Loucy (cell line): ENCODE measurements at regions not wholly inside any gene's neighbourhood (a gene's known extent, or its start where the extent isn't known, plus 50 kb on each side); places are given as distances from the start of the nearest gene placed in this dataset.

ENCODE experiments used
- H2AFZ ChIP-seq: fragments of 200-600 bp; sonication (generic); 2 replicates; pipeline ENCODE4 v1.6.0; 2016; ENCODE audit warnings: antibody characterized with exemption, mild to moderate bottlenecking, low read length, moderate library complexity
- H3F3A ChIP-seq: fragments of 200-600 bp; 2 replicates; pipeline ENCODE4 v1.6.0; 2016; ENCODE audit warnings: antibody characterized with exemption, low read depth, mild to moderate bottlenecking
- H3K27me3 ChIP-seq: fragments of 200-600 bp; sonication (generic); 2 replicates; pipeline ENCODE4 v1.6.1; 2014; ENCODE audit warnings: low read length, mild to moderate bottlenecking; ENCODE audit not compliant: insufficient read depth, poor library complexity, severe bottlenecking
- H3K36me3 ChIP-seq: fragments of 200-600 bp; sonication (generic); 2 replicates; pipeline ENCODE4 v1.6.1; 2016; ENCODE audit warnings: low read length; ENCODE audit not compliant: insufficient read depth
- H3K4me1 ChIP-seq: fragments of 200-600 bp; sonication (generic); 2 replicates; pipeline ENCODE4 v1.5.1; 2014; ENCODE audit warnings: low read length, mild to moderate bottlenecking; ENCODE audit not compliant: insufficient read depth, poor library complexity, severe bottlenecking
- H3K4me2 ChIP-seq: fragments of 200-600 bp; sonication (generic); 2 replicates; pipeline ENCODE4 v1.6.0; 2014; ENCODE audit warnings: antibody characterized with exemption, low read length, low read depth, mild to moderate bottlenecking; ENCODE audit not compliant: poor library complexity, severe bottlenecking
- H3K4me3 ChIP-seq: fragments of 200-600 bp; sonication (generic); 2 replicates; pipeline ENCODE4 v1.5.1; 2014; ENCODE audit warnings: low read length, mild to moderate bottlenecking, mixed read lengths; ENCODE audit not compliant: poor library complexity, severe bottlenecking
- H3K79me2 ChIP-seq: fragments of 200-600 bp; sonication (generic); 2 replicates; pipeline ENCODE4 v1.6.1; 2014; ENCODE audit warnings: low read length; ENCODE audit not compliant: insufficient read depth
- H3K9ac ChIP-seq: fragments of 200-600 bp; sonication (generic); 2 replicates; pipeline ENCODE4 v1.6.0; 2014; ENCODE audit warnings: mild to moderate bottlenecking, low read depth, low read length, moderate library complexity; ENCODE audit not compliant: poor library complexity, severe bottlenecking
- H3K9me2 ChIP-seq: fragments of 200-600 bp; sonication (generic); replicated peaks from 2 replicates; pipeline ENCODE4 v1.6.1; 2016; ENCODE audit warnings: low read depth, low read length, mixed read lengths
- H3K9me3 ChIP-seq: fragments of 200-600 bp; sonication (generic); 2 replicates; pipeline ENCODE4 v1.6.1; 2014; ENCODE audit warnings: mild to moderate bottlenecking, antibody characterized with exemption, low read length, low read depth; ENCODE audit not compliant: insufficient read depth
- H4K20me1 ChIP-seq: fragments of 200-600 bp; sonication (generic); 2 replicates; pipeline ENCODE4 v1.6.0; 2014; ENCODE audit warnings: antibody characterized with exemption, low read length, mild to moderate bottlenecking; ENCODE audit not compliant: insufficient read depth, poor library complexity, severe bottlenecking
- CTCF ChIP-seq: fragments of 200-600 bp; sonication (generic); conservative IDR thresholded peaks from 2 replicates; pipeline ENCODE4 v1.5.1; 2014; ENCODE audit warnings: mild to moderate bottlenecking, antibody characterized with exemption, low read length
- EZH2phosphoT487 ChIP-seq: fragments of 200-600 bp; IDR thresholded peaks from 2 replicates; pipeline ENCODE4 v1.6.1; 2018; ENCODE audit warnings: antibody characterized with exemption, mild to moderate bottlenecking, moderate library complexity, borderline replicate concordance

GRCh38 chr10:120783867-120784266 is 67.3 kb upstream of the WDR11 start:
- no peaks in the 10 kb centered on the region for H3K9me3 ChIP-seq
- no peak overlapping the region for H3K4me3 ChIP-seq
- no peak for TF ChIP-seq CTCF
- no peak for TF ChIP-seq EZH2phosphoT487
- H3K27me3 ChIP-seq, result no peaks in the 10 kb centered on the region
- no peak overlapping the region for H3K9ac ChIP-seq
- H3K4me1 ChIP-seq, result no peaks in the 10 kb centered on the region
- no peaks in the 10 kb centered on the region for H3K36me3 ChIP-seq
- no peaks in the 10 kb centered on the region for H3K9me2 ChIP-seq
- H3F3A ChIP-seq, result no peaks in the 10 kb centered on the region
- no peak overlapping the region for H3K4me2 ChIP-seq
- no peak overlapping the region for H2AFZ ChIP-seq
- H4K20me1 ChIP-seq, result no peaks in the 10 kb centered on the region
- H3K79me2 ChIP-seq, result no peaks in the 10 kb centered on the region

GRCh38 chr10:120788771-120789170 is 62.4 kb upstream of the WDR11 start:
- no peak for TF ChIP-seq CTCF
- no peak for TF ChIP-seq EZH2phosphoT487
- no peaks in the 10 kb centered on the region for H3K27me3 ChIP-seq
- H4K20me1 ChIP-seq, result no peaks in the 10 kb centered on the region
- H3K9me3 ChIP-seq, result no peaks in the 10 kb centered on the region
- H3K4me1 ChIP-seq, result no peaks in the 10 kb centered on the region
- no peaks in the 10 kb centered on the region for H3K9me2 ChIP-seq
- H3K4me2 ChIP-seq, result no peak overlapping the region
- no peak overlapping the region for H2AFZ ChIP-seq
- no peaks in the 10 kb centered on the region for H3K36me3 ChIP-seq
- no peak overlapping the region for H3K9ac ChIP-seq
- H3K79me2 ChIP-seq, result no peaks in the 10 kb centered on the region
- H3K4me3 ChIP-seq, result no peak overlapping the region
- H3F3A ChIP-seq, result no peaks in the 10 kb centered on the region

- H2AFZ ChIP-seq, result no peak overlapping the region
Observed at GRCh38 chr10:120789303-120790203, 61.6 kb upstream of the WDR11 start.

More at GRCh38 chr10:120789303-120790203, 61.6 kb upstream of the WDR11 start:
- Histone ChIP-seq H3K4me2 (no peak overlapping the region), H3K79me2 (no peaks in the 10 kb centered on the region), H3K9ac (no peak overlapping the region), H3K36me3 (no peaks in the 10 kb centered on the region), H4K20me1 (no peaks in the 10 kb centered on the region), H3F3A (no peaks in the 10 kb centered on the region), H3K9me3 (no peaks in the 10 kb centered on the region), H3K4me1 (no peaks in the 10 kb centered on the region), H3K9me2 (no peaks in the 10 kb centered on the region), H3K27me3 (no peaks in the 10 kb centered on the region), H3K4me3 (no peak overlapping the region)
- TF ChIP-seq EZH2phosphoT487 (no peak), CTCF (no peak)
